ENCODE measurements at regions not wholly inside any gene's neighbourhood (a gene's known extent, or its start where the extent isn't known, plus 50 kb on each side); places are given as distances from the start of the nearest gene placed in this dataset.
"Not testable (repeated sequence)": the region's sequence is repeated elsewhere in the genome, so short reads cannot be mapped to it uniquely, and the experiment has no call there.

DNA sequence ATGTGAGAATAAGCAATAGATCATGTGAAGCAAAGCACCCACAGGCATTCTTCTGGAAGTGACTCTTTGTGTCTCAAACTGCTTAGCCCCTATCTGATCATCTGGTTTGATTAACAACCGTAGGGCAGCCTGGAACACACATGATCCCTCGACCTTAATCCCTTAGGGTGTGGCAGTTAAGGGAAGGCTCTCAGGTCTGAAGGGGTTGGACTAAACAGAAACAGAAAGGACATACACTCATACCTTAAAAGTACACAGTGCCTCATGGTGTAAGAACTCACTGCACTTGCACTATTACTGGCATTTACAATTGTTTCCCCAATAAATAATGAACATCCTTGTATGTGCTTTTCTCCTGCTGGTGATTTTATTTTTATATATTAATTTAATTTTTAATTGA lies 640.9 kb downstream of the CCSER2 start:
- not testable (repeated sequence) for TF ChIP-seq CTCF, POLR2AphosphoS5, POLR2A, EP300 (IDR thresholded peaks at IDR 0.05)
